Endothelial cell of umbilical vein (primary cell): ENCODE measurements at regions not wholly inside any gene's neighbourhood (a gene's known extent, or its start where the extent isn't known, plus 50 kb on each side); places are given as distances from the start of the nearest gene placed in this dataset.

Source experiments
- CTCF ChIP-seq, 2 donors: IDR thresholded peaks; 1 replicate in 1 of 2; 2 replicates in 1 of 2; pipeline ENCODE4 v1.5.1; 2011; ENCODE audit warnings: low read length in 2 of 2, mild to moderate bottlenecking in 2 of 2, moderate library complexity in 2 of 2, control low read depth in 1 of 2, inconsistent platforms in 1 of 2, low read depth in 1 of 2; ENCODE audit not compliant: insufficient read depth in 1 of 2; ENCODE audit errors: extremely low read depth in 1 of 2
- EZH2 ChIP-seq: IDR thresholded peaks from 2 replicates; pipeline ENCODE4 v1.6.1; 2012; ENCODE audit warnings: borderline replicate concordance, low read depth, mild to moderate bottlenecking, moderate library complexity, low read length, inconsistent platforms; ENCODE audit not compliant: severe bottlenecking

GRCh38 chr3:137079571-137079970 lies 121.8 kb downstream of the IL20RB start:
- TF ChIP-seq CTCF (IDR thresholded peaks at IDR 0.05; ENCODE audit: extremely low read depth in 1 of 2, insufficient read depth in 1 of 2, low read depth in 1 of 2, low read length in 2 of 2) (no peak), EZH2 (no peak)
